WERI-Rb-1 (cell line): ENCODE measurements at regions not wholly inside any gene's neighbourhood (a gene's known extent, or its start where the extent isn't known, plus 50 kb on each side); places are given as distances from the start of the nearest gene placed in this dataset.

ENCODE experiments used
- DNase-seq: peaks from one replicate; pipeline ENCODE4 v3.0.0-alpha.2; 2020
- H3K27ac ChIP-seq: fragments of 250-450 bp; sonication (Bioruptor Pico); 2 replicates; pipeline ENCODE4 v1.5.1; 2020; ENCODE audit warnings: mild to moderate bottlenecking, moderate library complexity
- H3K27me3 ChIP-seq: fragments of 250-450 bp; sonication (Bioruptor Pico); 2 replicates; pipeline ENCODE4 v1.5.1; 2021; ENCODE audit warnings: mild to moderate bottlenecking, low read depth, moderate library complexity; ENCODE audit not compliant: insufficient read depth, severe bottlenecking
- H3K36me3 ChIP-seq: fragments of 250-450 bp; sonication (Bioruptor Pico); 2 replicates; pipeline ENCODE4 v1.5.1; 2020; ENCODE audit warnings: mild to moderate bottlenecking, moderate library complexity
- H3K4me3 ChIP-seq: 2 replicates; pipeline ENCODE4 v1.5.1; 2011; ENCODE audit warnings: low read depth, mild to moderate bottlenecking, control low read depth, low read length
- H3K9me3 ChIP-seq: fragments of 250-450 bp; sonication (Bioruptor Pico); 2 replicates; pipeline ENCODE4 v1.5.1; 2021; ENCODE audit warnings: mild to moderate bottlenecking, moderate library complexity; ENCODE audit not compliant: severe bottlenecking
- CTCF ChIP-seq: IDR thresholded peaks from 2 replicates; pipeline ENCODE4 v1.5.1; 2011; ENCODE audit warnings: low read depth, mild to moderate bottlenecking, control low read depth, inconsistent platforms, low read length

DNA sequence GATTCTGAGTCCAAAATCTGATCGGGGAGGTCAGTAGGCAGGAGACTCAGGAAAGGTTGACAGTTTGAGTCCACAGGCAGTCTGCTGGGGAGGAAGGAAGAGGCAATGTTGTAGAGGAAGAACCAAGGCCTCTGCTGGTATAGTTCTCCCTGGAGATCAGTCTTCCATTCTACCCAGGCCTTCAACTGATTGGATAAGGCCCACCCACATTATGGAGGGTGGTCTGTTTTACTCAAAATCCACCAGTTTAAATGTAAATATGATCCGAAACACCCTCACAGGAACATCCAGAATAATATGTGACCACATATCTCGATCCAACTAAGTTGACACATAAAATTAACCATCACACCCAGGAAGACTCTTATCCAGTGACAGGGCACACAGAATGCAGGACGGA is 425.3 kb upstream of the ZMIZ1 start:
- TF ChIP-seq CTCF = no peak
- no peak for DNase-seq
- H3K4me3 ChIP-seq = no peak overlapping the region
- H3K9me3 ChIP-seq = peaks cover 8% of the 10 kb centered on the region
- H3K36me3 ChIP-seq = no peaks in the 10 kb centered on the region
- no peaks in the 10 kb centered on the region for H3K27me3 ChIP-seq
- no peak overlapping the region for H3K27ac ChIP-seq

DNA sequence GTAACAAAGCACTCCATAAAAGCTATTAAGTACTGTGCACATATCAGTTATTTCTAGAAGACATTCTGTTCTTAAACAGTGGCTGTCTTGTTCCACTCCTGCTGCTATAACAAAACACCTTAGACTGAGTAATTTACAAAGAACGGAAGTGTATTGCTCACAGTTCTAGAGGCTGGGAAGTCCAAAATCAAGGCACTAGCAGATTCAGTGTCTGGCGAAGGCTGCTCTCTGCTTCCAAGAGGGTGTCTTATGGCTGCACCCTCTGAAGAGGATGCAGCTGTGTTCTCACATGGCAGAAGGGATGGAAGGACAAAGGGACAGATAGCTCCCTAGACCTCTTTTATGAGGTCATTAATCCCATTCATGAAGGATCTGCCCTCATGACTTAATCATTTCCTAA is 424.2 kb upstream of the ZMIZ1 start:
- no peak for DNase-seq
- no peak for TF ChIP-seq CTCF
- H3K36me3 ChIP-seq = no peaks in the 10 kb centered on the region
- peaks cover 8% of the 10 kb centered on the region for H3K9me3 ChIP-seq
- H3K27me3 ChIP-seq = no peaks in the 10 kb centered on the region
- no peak overlapping the region for H3K4me3 ChIP-seq
- H3K27ac ChIP-seq = no peak overlapping the region

DNA sequence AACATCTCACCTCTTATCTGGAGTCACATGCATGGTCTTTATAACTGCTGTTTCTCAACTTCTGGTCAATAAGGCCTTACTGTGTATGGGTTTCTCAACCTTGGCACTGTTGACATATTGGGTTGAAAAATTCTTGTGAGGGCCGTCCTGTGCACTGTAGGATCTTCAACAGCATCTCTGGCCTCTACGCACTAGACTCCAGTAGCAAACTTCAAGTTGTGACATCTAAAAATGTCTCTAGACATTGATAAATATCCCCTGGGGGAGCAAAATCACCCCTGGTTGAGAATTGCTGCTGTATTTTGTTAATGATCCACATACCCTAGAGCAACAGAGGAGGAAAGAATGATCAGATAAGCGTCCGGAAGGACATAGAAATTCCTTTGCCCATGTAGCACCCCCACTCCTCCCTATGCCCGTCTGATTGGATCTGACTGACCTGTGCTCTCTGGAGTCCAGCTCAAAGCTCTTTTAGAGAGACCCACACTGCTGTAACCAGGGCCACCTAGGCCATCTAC is 423.5 kb upstream of the ZMIZ1 start:
- no peaks in the 10 kb centered on the region for H3K36me3 ChIP-seq
- no peak overlapping the region for H3K4me3 ChIP-seq
- peaks cover 8% of the 10 kb centered on the region for H3K9me3 ChIP-seq
- no peaks in the 10 kb centered on the region for H3K27me3 ChIP-seq
- DNase-seq = no peak
- H3K27ac ChIP-seq = no peak overlapping the region
- no peak for TF ChIP-seq CTCF

GRCh38 chr10:78645975-78646374 is 422.8 kb upstream of the ZMIZ1 start:
- H3K27ac ChIP-seq = no peak overlapping the region
- H3K9me3 ChIP-seq = peaks cover 8% of the 10 kb centered on the region
- H3K36me3 ChIP-seq = no peaks in the 10 kb centered on the region
- no peak overlapping the region for H3K4me3 ChIP-seq
- DNase-seq = no peak
- TF ChIP-seq CTCF = no peak
- H3K27me3 ChIP-seq = no peaks in the 10 kb centered on the region

DNA sequence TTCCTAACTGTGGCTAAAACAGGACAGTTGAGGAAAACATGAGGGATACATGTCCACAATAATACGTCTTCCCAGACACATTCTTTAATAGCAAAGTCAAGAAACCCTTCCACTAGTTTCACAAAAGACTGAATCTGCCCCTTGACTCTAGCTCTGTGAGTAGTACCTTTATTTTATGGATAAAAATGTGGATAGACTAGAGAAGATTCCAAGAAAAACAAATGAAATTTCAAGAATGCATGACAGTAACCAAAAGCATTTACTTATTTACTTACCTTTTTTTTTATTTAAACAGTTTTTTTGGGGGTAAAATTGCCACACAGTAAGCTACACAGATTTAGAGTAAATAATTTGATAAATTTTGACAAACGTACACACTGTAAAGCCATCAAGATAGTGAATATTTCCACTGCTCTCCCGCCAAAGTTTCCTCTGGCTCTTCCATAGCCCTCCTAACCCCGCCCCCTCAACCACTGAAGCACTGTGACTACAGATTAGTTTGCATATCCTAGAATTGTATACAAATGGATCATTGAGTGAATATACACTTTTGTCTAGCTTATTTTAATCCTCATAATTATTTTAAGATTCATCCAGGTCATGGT is 420.4 kb upstream of the ZMIZ1 start:
- H3K27me3 ChIP-seq = no peaks in the 10 kb centered on the region
- peaks cover 8% of the 10 kb centered on the region for H3K9me3 ChIP-seq
- H3K36me3 ChIP-seq = no peaks in the 10 kb centered on the region
- no peak for TF ChIP-seq CTCF
- no peak overlapping the region for H3K4me3 ChIP-seq
- no peak overlapping the region for H3K27ac ChIP-seq
- no peak for DNase-seq

DNA sequence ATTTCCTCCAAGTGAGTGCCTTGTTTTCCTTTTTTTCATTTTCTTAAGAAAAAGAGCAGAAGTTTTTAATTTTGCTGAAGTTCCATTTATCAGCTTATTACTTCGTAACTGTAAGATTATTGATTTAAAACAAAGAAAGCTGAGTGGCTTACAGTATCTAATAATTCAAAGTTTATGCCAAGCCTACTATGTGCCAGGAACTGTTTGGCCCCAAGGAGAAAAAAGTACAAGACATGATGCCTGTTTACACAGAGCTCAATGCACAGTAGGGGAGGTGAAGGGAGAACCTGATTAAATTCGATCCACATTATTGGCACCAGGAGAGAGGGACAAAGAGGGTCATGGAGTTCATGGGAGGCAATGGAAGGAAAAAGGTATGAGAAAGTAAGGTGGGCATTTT is 419.3 kb upstream of the ZMIZ1 start:
- peaks cover 4% of the 10 kb centered on the region for H3K9me3 ChIP-seq
- no peak for DNase-seq

More for the DNA sequence above, 419.3 kb upstream of the ZMIZ1 start:
- no peak overlapping the region for H3K4me3 ChIP-seq
- TF ChIP-seq CTCF = no peak
- no peaks in the 10 kb centered on the region for H3K27me3 ChIP-seq
- no peaks in the 10 kb centered on the region for H3K36me3 ChIP-seq
- no peak overlapping the region for H3K27ac ChIP-seq
